ENCODE measurements at regions not wholly inside any gene's neighbourhood (a gene's known extent, or its start where the extent isn't known, plus 50 kb on each side); places are given as distances from the start of the nearest gene placed in this dataset.

GRCh38 chr7:10727636-10728035 lies 246.0 kb upstream of the PHF14 start:
- TF ChIP-seq CTCF (IDR thresholded peaks at IDR 0.05) (no peak), POLR2A (IDR thresholded peaks at IDR 0.05) (no peak), EP300 (IDR thresholded peaks at IDR 0.05) (no peak)
